Kidney (tissue), 13 donors: ENCODE measurements at regions not wholly inside any gene's neighbourhood (a gene's known extent, or its start where the extent isn't known, plus 50 kb on each side); places are given as distances from the start of the nearest gene placed in this dataset.

ENCODE experiments used
- DNase-seq, 5 donors: peaks; one replicate each; pipeline ENCODE4 v3.0.0-alpha.2; 2013 to 2020
- FAIRE-seq: peaks from 2 replicates; lab custom pipeline; 2012; peaks lifted over from hg19 to GRCh38; lab: Jason Lieb, UNC
- H3K27ac ChIP-seq, 2 donors: one replicate each; pipeline ENCODE4 v1.7.0; 2013; ENCODE audit warnings: low read depth in 2 of 2, low read length in 2 of 2, inconsistent platforms in 1 of 2
- H3K27me3 ChIP-seq: one replicate; pipeline ENCODE4 v1.7.1; 2013; ENCODE audit warnings: low read length, inconsistent platforms; ENCODE audit not compliant: control insufficient read depth, insufficient read depth
- H3K36me3 ChIP-seq, 3 donors: one replicate each; pipeline versions ENCODE4 v1.7.0 to v1.7.1; 2013; ENCODE audit warnings: low read length in 3 of 3, control low read depth in 1 of 3, inconsistent platforms in 1 of 3; ENCODE audit not compliant: insufficient read depth in 3 of 3, control insufficient read depth in 2 of 3
- H3K4me1 ChIP-seq, 3 donors: one replicate each; pipeline versions ENCODE4 v1.7.0 to v1.7.1; 2013; ENCODE audit warnings: low read length in 3 of 3, inconsistent platforms in 1 of 3, low read depth in 1 of 3; ENCODE audit not compliant: control insufficient read depth in 2 of 3, insufficient read depth in 2 of 3
- H3K4me3 ChIP-seq, 3 donors: one replicate each; pipeline versions ENCODE4 v1.7.0 to v1.8.1; 2013; ENCODE audit warnings: low read length in 3 of 3, control low read depth in 1 of 3, inconsistent platforms in 1 of 3
- H3K9ac ChIP-seq, 3 donors: one replicate each; pipeline versions ENCODE4 v1.7.0 to v1.7.1; 2013; ENCODE audit warnings: low read length in 3 of 3, control low read depth in 1 of 3, inconsistent platforms in 1 of 3
- H3K9me3 ChIP-seq, 3 donors: one replicate each; pipeline versions ENCODE4 v1.7.0 to v1.7.1; 2013; ENCODE audit warnings: low read length in 3 of 3, control low read depth in 1 of 3, inconsistent platforms in 1 of 3; ENCODE audit not compliant: control insufficient read depth in 2 of 3, insufficient read depth in 1 of 3
- intact Hi-C: fragments of 100-400 bp; cut with DNase I; formaldehyde crosslinking; loops from one replicate; pipeline ENCODE4 v1.11.1; 2022
- TF ChIP-seq, protein P1 (sequence below): IDR thresholded peaks from 3 replicates; pipeline ENCODE4 v1.5.1; 2012; ENCODE audit warnings: mild to moderate bottlenecking, moderate library complexity, borderline replicate concordance; ENCODE audit not compliant: insufficient read depth; ENCODE audit errors: extremely low read depth
- donor health status: control.
- donor health status: control.
- donor health status: control.
- donor health status: control.
- donor health status: control.
- donor health status: DM: yes; HTN: yes; CAD: no.
- donor health status: Normal renal cell carcinoma (clear cell type).

GRCh38 chr21:28144089-28144488 lies 848.6 kb downstream of the LTN1 start:
- no peak for FAIRE-seq
- intact Hi-C loops = no loop called here
- TF ChIP-seq, protein P1, sequence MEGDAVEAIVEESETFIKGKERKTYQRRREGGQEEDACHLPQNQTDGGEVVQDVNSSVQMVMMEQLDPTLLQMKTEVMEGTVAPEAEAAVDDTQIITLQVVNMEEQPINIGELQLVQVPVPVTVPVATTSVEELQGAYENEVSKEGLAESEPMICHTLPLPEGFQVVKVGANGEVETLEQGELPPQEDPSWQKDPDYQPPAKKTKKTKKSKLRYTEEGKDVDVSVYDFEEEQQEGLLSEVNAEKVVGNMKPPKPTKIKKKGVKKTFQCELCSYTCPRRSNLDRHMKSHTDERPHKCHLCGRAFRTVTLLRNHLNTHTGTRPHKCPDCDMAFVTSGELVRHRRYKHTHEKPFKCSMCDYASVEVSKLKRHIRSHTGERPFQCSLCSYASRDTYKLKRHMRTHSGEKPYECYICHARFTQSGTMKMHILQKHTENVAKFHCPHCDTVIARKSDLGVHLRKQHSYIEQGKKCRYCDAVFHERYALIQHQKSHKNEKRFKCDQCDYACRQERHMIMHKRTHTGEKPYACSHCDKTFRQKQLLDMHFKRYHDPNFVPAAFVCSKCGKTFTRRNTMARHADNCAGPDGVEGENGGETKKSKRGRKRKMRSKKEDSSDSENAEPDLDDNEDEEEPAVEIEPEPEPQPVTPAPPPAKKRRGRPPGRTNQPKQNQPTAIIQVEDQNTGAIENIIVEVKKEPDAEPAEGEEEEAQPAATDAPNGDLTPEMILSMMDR = no peak

DNA sequence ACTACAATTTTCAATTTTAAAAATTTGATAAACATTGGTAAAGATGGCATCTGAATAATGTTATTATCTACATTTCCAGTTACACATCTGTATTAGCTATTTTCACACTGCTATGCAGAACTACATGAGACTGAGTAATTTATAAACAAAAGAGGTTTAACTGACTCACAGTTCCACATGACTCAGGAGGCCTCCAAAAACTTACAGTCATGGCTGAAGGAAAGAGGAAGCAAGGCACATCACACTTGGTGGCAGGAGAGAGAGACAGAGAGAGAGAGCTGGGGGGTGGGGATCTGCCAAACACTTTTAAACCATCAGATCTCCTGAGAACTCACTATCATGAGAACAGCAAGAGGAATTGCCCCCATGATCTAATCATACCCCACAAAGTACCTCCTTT lies 850.0 kb downstream of the LTN1 start:
- H3K27ac ChIP-seq = no peak overlapping the region
- intact Hi-C loops = no loop called here
- no peaks in the 10 kb centered on the region for H3K4me1 ChIP-seq
- FAIRE-seq (no peak), DNase-seq (no peak)
- no peaks in the 10 kb centered on the region for H3K27me3 ChIP-seq
- peaks cover 0 to 13% (median 0%) of the 10 kb centered on the region in 3 donors for H3K9me3 ChIP-seq
- no peak overlapping the region for H3K9ac ChIP-seq
- no peaks in the 10 kb centered on the region for H3K36me3 ChIP-seq
- TF ChIP-seq, protein P1 = no peak
- no peak overlapping the region for H3K4me3 ChIP-seq

More at GRCh38 chr21:28144089-28144488, 848.6 kb downstream of the LTN1 start:
- H3K4me3 ChIP-seq = no peak overlapping the region
- peaks cover 0 to 3% (median 0%) of the 10 kb centered on the region in 3 donors for H3K4me1 ChIP-seq
- no peaks in the 10 kb centered on the region for H3K27me3 ChIP-seq
- H3K9ac ChIP-seq = no peak overlapping the region
- no peak overlapping the region for H3K27ac ChIP-seq
- DNase-seq = no peak
- peaks cover 0 to 7% (median 0%) of the 10 kb centered on the region in 3 donors for H3K9me3 ChIP-seq
- no peaks in the 10 kb centered on the region for H3K36me3 ChIP-seq

- Histone ChIP-seq H3K9ac (no peak overlapping the region), H3K27ac (no peak overlapping the region), H3K36me3 (no peaks in the 10 kb centered on the region), H3K27me3 (no peaks in the 10 kb centered on the region), H3K4me3 (no peak overlapping the region), H3K9me3 (peaks cover 0 to 13% (median 0%) of the 10 kb centered on the region in 3 donors), H3K4me1 (no peaks in the 10 kb centered on the region)
- DNase-seq (no peak), FAIRE-seq (no peak)
- TF ChIP-seq, protein P1 = no peak
- intact Hi-C loops = no loop called here
Measured at GRCh38 chr21:28138272-28138671, 854.4 kb downstream of the LTN1 start.
